CD14-positive monocyte (primary cell): ENCODE measurements at regions not wholly inside any gene's neighbourhood (a gene's known extent, or its start where the extent isn't known, plus 50 kb on each side); places are given as distances from the start of the nearest gene placed in this dataset.
A peak's percentile ranks its signal among the peaks of the same experiment; 100 is the strongest.

Source experiments
- DNase-seq, 3 donors: peaks; one replicate each; pipeline ENCODE4 v3.0.0-alpha.2; 2011 to 2022
- H2AFZ ChIP-seq: 2 replicates; pipeline ENCODE4 v1.6.0; 2012; ENCODE audit warnings: mild to moderate bottlenecking, low read depth, low read length, inconsistent platforms; ENCODE audit not compliant: insufficient read depth, poor library complexity, severe bottlenecking
- H3K27ac ChIP-seq, 2 donors: 1 replicate in 1 of 2; 2 replicates in 1 of 2; pipeline ENCODE4 v1.5.1; 2012 to 2013; ENCODE audit warnings: low read length in 2 of 2, control low read depth in 1 of 2, inconsistent platforms in 1 of 2, low read depth in 1 of 2, mild to moderate bottlenecking in 1 of 2
- H3K27me3 ChIP-seq, 2 donors: one replicate each; pipeline versions ENCODE4 v1.6.0 to v1.6.1; 2011 to 2013; ENCODE audit warnings: low read length in 2 of 2; ENCODE audit not compliant: control insufficient read depth in 2 of 2, insufficient read depth in 2 of 2
- H3K36me3 ChIP-seq, 2 donors: replicated peaks in 1 of 2; 1 replicate in 1 of 2; 2 replicates in 1 of 2; pipeline versions ENCODE4 v1.5.1 to v1.6.1; 2012 to 2013; ENCODE audit warnings: low read length in 2 of 2, control low read depth in 1 of 2, inconsistent platforms in 1 of 2, mild to moderate bottlenecking in 1 of 2; ENCODE audit not compliant: insufficient read depth in 2 of 2, control insufficient read depth in 1 of 2
- H3K4me1 ChIP-seq, 2 donors: 1 replicate in 1 of 2; 2 replicates in 1 of 2; pipeline versions ENCODE4 v1.5.1 to v1.6.1; 2012 to 2013; ENCODE audit warnings: low read length in 2 of 2, control low read depth in 1 of 2, inconsistent platforms in 1 of 2, mild to moderate bottlenecking in 1 of 2, moderate library complexity in 1 of 2; ENCODE audit not compliant: insufficient read depth in 2 of 2, control insufficient read depth in 1 of 2
- H3K4me2 ChIP-seq: replicated peaks from 2 replicates; pipeline ENCODE3; 2012; ENCODE audit warnings: low read length, moderate library complexity, mild to moderate bottlenecking; ENCODE audit not compliant: poor library complexity, severe bottlenecking; ENCODE audit errors: extremely low read depth
- H3K4me3 ChIP-seq, 3 experiments: fragments of 200-600 bp in 1 of 3; sonication (generic) in 1 of 3; replicated peaks in 1 of 3; 1 replicate in 2 of 3; 2 replicates in 1 of 3; pipeline ENCODE4 v1.5.1; 2011 to 2013; ENCODE audit warnings: low read length in 3 of 3, mild to moderate bottlenecking in 3 of 3, control low read depth in 2 of 3, low read depth in 2 of 3, inconsistent platforms in 1 of 3, moderate library complexity in 1 of 3
- H3K79me2 ChIP-seq: 2 replicates; pipeline ENCODE4 v1.6.0; 2012; ENCODE audit warnings: mild to moderate bottlenecking, control low read depth, inconsistent platforms, low read length, moderate library complexity; ENCODE audit not compliant: insufficient read depth
- H3K9ac ChIP-seq: 2 replicates; pipeline ENCODE4 v1.6.0; 2017; ENCODE audit warnings: low read length, mild to moderate bottlenecking; ENCODE audit not compliant: insufficient read depth, poor library complexity, severe bottlenecking
- H3K9me3 ChIP-seq, 2 donors: replicated peaks in 1 of 2; 1 replicate in 1 of 2; 2 replicates in 1 of 2; pipeline versions ENCODE4 v1.5.1 to v1.6.1; 2012 to 2013; ENCODE audit warnings: low read length in 2 of 2, control low read depth in 1 of 2; ENCODE audit not compliant: control insufficient read depth in 1 of 2, insufficient read depth in 1 of 2
- H4K20me1 ChIP-seq: 2 replicates; pipeline ENCODE4 v1.6.0; 2012; ENCODE audit warnings: mild to moderate bottlenecking, low read length, control low read depth, moderate library complexity; ENCODE audit not compliant: insufficient read depth
- H3K27ac Mint-ChIP-seq, 7 donors: one replicate each; pipeline ENCODE4 v1.8.0; 2020; ENCODE audit warnings: mild to moderate bottlenecking in 7 of 7, mixed read lengths in 7 of 7, moderate library complexity in 6 of 7, inconsistent platforms in 2 of 7
- H3K27me3 Mint-ChIP-seq, 3 donors: one replicate each; pipeline ENCODE4 v1.8.0; 2021 to 2022; ENCODE audit warnings: low read depth in 3 of 3, mild to moderate bottlenecking in 3 of 3, mixed read lengths in 3 of 3, moderate library complexity in 3 of 3, inconsistent platforms in 1 of 3
- H3K36me3 Mint-ChIP-seq, 2 donors: one replicate each; pipeline ENCODE4 v1.8.0; 2020; ENCODE audit warnings: mixed read lengths in 2 of 2, inconsistent platforms in 1 of 2, mild to moderate bottlenecking in 1 of 2
- H3K4me1 Mint-ChIP-seq: one replicate; pipeline ENCODE4 v1.8.0; 2020; ENCODE audit warnings: mild to moderate bottlenecking, mixed read lengths
- H3K4me3 Mint-ChIP-seq, 2 donors: one replicate each; pipeline ENCODE4 v1.8.0; 2020; ENCODE audit warnings: mild to moderate bottlenecking in 2 of 2, mixed read lengths in 2 of 2, moderate library complexity in 1 of 2
- H3K9me3 Mint-ChIP-seq, 7 donors: one replicate each; pipeline ENCODE4 v1.8.0; 2020 to 2022; ENCODE audit warnings: mixed read lengths in 7 of 7, mild to moderate bottlenecking in 6 of 7, moderate library complexity in 6 of 7, inconsistent platforms in 2 of 7
- WGBS: methylation state at CpG from one replicate; pipeline ENCODE4 v1.1.5; 2013; ENCODE audit warnings: missing lambda C conversion rate; ENCODE audit not compliant: insufficient coverage; 5-methylcytosine and 5-hydroxymethylcytosine counted together
- intact Hi-C, 2 donors: fragments of 100-400 bp; cut with micrococcal nuclease; formaldehyde crosslinking; loops; one replicate each; pipeline versions ENCODE4 v1.15.0 to v1.15.1; 2023
- TF ChIP-seq, protein P1 (sequence below): fragments of 200-600 bp; IDR thresholded peaks from one replicate; pipeline ENCODE4 v1.8.0; 2022; ENCODE audit warnings: antibody characterized with exemption, mild to moderate bottlenecking

DNA sequence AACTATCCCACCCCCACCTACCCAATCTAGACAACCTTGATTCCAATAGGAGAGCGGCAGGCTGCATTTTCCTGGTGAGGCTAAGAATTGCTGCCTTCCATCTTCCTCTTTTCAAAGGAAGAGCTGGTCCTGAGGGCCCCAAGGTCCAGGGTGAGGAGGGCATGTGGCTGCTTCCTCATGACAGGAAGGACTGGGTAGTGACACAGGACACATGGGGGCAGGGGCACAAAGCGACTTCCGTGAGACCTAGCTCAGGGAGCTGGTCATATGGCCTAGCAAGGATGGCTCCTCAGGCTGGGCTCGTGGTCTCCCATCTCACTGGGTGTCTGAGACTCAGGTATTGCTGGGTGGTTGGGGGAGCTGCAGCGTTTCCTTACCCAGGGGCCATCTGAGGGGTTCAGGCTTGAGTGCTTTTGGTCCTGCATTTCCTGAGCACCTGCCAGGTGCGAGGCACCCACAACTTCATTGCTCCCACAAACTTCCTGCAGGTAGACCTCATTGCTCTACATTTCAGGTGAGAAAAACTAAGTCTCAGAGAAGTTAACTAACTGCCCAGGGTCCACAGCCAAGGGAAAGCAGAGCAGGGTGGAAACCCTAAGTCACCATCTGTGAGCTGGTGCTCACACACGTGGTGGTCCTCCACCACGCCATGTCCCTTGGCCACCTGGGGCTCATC, 160.0 kb upstream of the TLE3 start:
- Histone ChIP-seq H2AFZ (no peak overlapping the region), H3K79me2 (no peaks in the 10 kb centered on the region), H3K27ac (peak overlapping the region; percentile 78 to 86), H4K20me1 (no peaks in the 10 kb centered on the region), H3K27me3 (no peaks in the 10 kb centered on the region), H3K36me3 (no peaks in the 10 kb centered on the region), H3K9me3 (no peaks in the 10 kb centered on the region), H3K9ac (peak overlapping the region; percentile 28), H3K4me3 (peak overlapping the region in 1 of 3 experiments; percentile 29), H3K4me2 (peak overlapping the region; percentile 9), H3K4me1 (peaks cover 60 to 67% of the 10 kb centered on the region in 2 donors)
- Mint-ChIP-seq H3K36me3 (peaks cover 12 to 13% of the 10 kb centered on the region in 2 donors), H3K9me3 (no peaks in the 10 kb centered on the region), H3K27ac (peak overlapping the region; percentile 80 to 96 (median 92)), H3K4me1 (peaks cover 66% of the 10 kb centered on the region), H3K4me3 (peak overlapping the region in 1 of 2 donors; percentile 53), H3K27me3 (peaks cover 12 to 23% (median 14%) of the 10 kb centered on the region in 3 donors)
- 20% methylated on average over 6 of the region's 8 CpGs for WGBS
- intact Hi-C loops, result loop anchor here in 1 of 2 donors (5.0 kb wide), 1 partner anchor 155 kb away; no protein-coding TSS in a partner anchor
- peak; percentile 93 to 95 (median 95) for DNase-seq
- TF ChIP-seq, protein P1, sequence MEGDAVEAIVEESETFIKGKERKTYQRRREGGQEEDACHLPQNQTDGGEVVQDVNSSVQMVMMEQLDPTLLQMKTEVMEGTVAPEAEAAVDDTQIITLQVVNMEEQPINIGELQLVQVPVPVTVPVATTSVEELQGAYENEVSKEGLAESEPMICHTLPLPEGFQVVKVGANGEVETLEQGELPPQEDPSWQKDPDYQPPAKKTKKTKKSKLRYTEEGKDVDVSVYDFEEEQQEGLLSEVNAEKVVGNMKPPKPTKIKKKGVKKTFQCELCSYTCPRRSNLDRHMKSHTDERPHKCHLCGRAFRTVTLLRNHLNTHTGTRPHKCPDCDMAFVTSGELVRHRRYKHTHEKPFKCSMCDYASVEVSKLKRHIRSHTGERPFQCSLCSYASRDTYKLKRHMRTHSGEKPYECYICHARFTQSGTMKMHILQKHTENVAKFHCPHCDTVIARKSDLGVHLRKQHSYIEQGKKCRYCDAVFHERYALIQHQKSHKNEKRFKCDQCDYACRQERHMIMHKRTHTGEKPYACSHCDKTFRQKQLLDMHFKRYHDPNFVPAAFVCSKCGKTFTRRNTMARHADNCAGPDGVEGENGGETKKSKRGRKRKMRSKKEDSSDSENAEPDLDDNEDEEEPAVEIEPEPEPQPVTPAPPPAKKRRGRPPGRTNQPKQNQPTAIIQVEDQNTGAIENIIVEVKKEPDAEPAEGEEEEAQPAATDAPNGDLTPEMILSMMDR, result no peak

DNA sequence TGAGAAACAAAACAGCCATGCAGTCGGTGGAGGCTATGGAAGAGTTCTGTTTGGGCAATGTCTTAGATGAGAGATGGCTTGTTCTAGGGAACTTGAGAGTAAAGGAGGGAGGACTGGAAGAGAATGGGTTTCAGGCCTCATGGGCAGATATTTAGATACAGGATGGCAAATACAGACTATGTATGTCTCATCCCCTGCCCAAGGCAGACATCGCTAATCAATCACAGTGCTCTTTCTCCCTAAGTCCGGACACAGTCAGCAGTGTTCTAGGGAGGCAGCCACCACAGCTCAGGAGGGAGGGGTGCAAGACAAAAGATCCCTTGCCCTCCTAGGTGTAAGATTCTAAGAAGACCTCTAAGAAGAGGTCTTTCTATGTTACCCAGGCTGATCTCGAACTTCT, 159.3 kb upstream of the TLE3 start:
- WGBS, result 88% methylated on average over 2 of the region's 4 CpGs
- H3K4me3 Mint-ChIP-seq, result no peak overlapping the region
- H3K79me2 ChIP-seq, result no peaks in the 10 kb centered on the region
- no peak for DNase-seq
- H3K27me3 ChIP-seq, result no peaks in the 10 kb centered on the region
- H2AFZ ChIP-seq, result no peak overlapping the region
- no peak overlapping the region for H3K4me2 ChIP-seq
- no peak overlapping the region for H3K9ac ChIP-seq
- no peaks in the 10 kb centered on the region for H3K9me3 Mint-ChIP-seq
- H3K4me1 ChIP-seq, result peaks cover 57 to 60% of the 10 kb centered on the region in 2 donors
- H4K20me1 ChIP-seq, result no peaks in the 10 kb centered on the region
- peak overlapping the region; percentile 78 to 86 for H3K27ac ChIP-seq
- H3K27me3 Mint-ChIP-seq, result peaks cover 9 to 23% (median 14%) of the 10 kb centered on the region in 3 donors
- H3K36me3 Mint-ChIP-seq, result peaks cover 12 to 13% of the 10 kb centered on the region in 2 donors
- no peaks in the 10 kb centered on the region for H3K36me3 ChIP-seq
- no peaks in the 10 kb centered on the region for H3K9me3 ChIP-seq
- H3K4me3 ChIP-seq, result no peak overlapping the region
- intact Hi-C loops, result loop anchor here in 1 of 2 donors (5.0 kb wide), 1 partner anchor 155 kb away; no protein-coding TSS in a partner anchor
- peaks cover 62% of the 10 kb centered on the region for H3K4me1 Mint-ChIP-seq
- TF ChIP-seq, protein P1, result no peak
- peak overlapping the region in 6 of 7 donors; percentile 91 to 96 (median 93) for H3K27ac Mint-ChIP-seq
